T-helper 2 cell treated with Interferon-gamma antibody and Interleukin-4, amounts not matched to agents 100 ng/mL and 5 ng/mL, for 36 hours (primary cell): ENCODE measurements at regions not wholly inside any gene's neighbourhood (a gene's known extent, or its start where the extent isn't known, plus 50 kb on each side); places are given as distances from the start of the nearest gene placed in this dataset.
"Not testable (repeated sequence)": the region's sequence is repeated elsewhere in the genome, so short reads cannot be mapped to it uniquely, and the experiment has no call there.

Source experiments
- intact Hi-C: fragments of 100-400 bp; cut with micrococcal nuclease; formaldehyde crosslinking; loops from one replicate; pipeline ENCODE4 v1.15.1; 2023

DNA sequence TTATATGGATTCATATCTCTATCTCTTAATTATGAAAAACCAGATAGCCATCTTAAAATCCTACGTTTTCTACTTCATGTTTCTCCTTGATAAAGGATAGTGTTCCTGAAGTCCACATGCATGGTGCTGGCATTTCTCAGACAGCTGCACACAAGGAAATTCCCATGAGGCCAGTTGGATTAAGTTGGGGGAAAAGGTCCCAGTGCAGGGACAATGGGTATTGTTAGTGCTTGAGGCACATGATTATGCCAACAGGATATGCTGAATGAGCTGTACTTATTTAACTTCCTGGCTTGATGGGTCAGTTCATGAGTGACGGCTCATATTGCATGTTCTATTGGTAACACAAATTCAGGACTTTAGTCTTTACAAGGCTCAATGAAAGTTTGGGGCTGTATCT lies 913.9 kb upstream of the NDST4 start:
- intact Hi-C loops, result no loop called here

DNA sequence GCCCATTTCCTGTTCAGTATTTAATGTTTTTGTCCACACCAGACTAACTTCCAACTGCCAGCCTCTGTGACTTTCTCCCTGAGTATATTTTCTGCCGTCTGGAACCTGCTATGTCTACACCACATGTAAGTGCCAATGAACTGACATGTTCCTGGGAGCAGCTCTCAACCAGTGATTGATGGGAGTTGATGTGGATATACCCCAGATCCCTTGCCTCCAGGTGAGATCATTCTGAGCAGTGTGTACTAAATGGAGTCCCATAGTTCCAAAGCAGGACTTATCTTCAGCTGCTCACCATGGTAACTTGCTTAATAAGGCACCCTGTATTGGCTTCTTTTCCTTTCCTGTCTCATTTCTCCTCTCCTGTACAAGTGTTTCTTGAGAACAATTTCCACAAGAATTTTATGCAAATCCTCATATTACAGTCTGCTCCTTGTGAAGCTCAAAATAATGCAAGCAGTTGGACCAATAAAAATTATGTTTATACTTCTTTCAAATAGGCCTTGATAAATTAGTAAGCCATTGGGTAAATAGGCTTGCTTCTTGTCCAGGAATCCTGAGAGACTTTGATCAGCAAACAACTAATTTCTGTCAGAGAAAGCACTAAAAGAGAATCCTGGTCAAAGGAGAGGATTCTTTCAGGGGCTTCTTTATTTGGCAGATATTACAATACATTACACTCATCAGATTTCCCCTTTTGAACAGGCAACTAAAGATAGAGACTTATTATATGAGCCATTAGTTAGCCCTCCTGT lies 911.7 kb upstream of the NDST4 start:
- intact Hi-C loops, result no loop called here

DNA sequence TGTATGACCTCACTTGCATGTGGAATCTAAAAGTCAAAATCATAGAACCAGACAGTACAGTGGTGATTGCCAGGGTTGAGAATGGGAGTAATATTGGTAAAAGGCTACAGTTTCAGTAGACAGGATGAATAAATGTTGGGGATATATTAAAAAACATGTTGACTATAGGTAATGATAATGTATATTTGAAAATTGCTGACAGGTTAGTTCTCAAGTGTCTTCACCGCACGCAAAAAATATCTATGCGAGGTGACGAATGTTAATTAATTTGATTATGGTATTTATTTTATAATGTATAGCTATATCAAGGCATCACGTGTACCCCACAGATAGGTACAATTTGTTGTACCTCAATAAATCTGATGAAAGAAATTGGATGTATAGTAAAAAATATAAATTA lies 909.6 kb upstream of the NDST4 start:
- intact Hi-C loops, result no loop called here

DNA sequence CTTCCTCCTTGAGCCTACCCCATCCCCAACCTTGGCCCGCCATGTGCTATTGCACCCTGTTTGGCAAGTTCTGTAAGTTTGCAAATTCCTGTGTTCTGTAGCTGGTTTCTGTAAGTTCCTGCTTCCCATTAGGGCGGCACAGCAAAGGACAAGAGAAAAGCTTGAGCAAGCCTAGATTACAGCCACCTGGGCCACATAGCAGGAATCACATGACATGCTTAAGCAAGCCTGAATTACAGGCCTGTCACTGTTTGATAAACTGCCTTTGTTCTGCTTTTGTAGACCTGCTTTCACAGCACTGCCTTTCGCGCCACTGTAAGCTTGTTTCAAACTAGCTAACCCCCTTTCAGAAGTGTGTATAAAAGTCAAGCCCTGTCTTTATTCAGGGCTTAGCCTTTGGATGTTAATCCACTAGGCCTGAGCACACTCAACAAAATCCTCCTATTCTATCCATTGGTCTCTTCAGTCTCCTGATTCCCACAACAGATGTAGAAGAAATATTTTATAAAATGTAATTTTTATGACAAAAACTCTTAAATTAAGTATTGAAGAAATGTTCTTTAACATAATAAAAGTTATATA lies 906.8 kb upstream of the NDST4 start:
- intact Hi-C loops, result no loop called here

- intact Hi-C loops, result no loop called here
Observed at GRCh38 chr4:116018831-116019230, 905.4 kb upstream of the NDST4 start.

- intact Hi-C loops, result no loop called here
Observed at GRCh38 chr4:116016201-116016600, 902.8 kb upstream of the NDST4 start.

- intact Hi-C loops, result no loop called here
Observed at GRCh38 chr4:116015549-116015948, 902.1 kb upstream of the NDST4 start.

DNA sequence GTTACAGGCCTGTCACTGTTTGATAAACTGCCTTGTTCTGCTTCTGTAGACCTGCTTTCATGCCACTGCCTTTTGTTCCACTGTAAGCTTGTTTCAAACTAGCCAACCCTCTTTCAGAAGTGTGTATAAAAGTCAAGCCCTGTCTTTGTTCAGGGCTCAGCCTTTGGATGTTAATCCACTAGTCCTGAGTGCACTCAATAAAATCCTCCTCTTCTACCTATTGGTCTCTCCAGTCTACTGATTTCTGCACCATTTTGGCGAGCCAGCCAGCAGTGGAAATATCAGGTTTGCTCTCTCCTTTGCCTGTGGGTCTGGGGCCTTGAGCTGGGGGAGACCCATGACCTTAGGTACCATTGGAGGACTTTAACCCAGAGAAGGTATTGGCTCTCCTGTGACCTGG lies 901.6 kb upstream of the NDST4 start:
- intact Hi-C loops, result no loop called here

DNA sequence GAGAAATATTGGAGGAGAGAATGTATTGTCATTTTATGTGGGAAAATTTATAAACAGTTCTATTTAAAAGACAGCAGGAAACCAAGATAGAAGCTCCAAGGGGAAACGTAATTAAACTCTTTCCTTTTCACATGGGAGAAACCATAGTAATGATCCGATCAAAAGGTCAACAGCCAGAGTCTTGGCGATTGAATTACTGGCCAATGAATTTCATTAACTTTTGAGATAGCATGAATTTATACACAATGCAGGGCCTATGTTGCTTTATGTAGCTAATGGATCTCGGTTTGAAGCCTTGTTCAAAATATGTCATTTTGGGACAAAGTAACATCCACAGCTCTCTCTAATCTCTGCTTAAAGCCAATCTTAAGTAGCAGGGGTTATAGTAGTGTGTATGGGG lies 897.5 kb upstream of the NDST4 start:
- intact Hi-C loops, result no loop called here

DNA sequence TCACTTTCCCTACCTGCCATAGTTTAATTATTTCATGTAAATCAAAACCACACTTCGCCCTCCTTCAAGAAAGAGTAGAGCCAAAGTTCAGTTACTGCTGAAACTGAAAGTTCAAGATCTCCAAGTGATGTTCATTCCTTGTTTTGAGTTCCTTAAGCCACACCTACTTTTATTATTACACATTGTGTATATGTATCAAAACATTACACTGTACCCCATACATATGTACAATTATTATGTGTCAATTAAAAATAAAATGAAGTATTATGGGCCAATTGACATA lies 892.3 kb upstream of the NDST4 start:
- intact Hi-C loops, result loop anchor here (5.0 kb wide), 1 partner anchor 58 kb away; no protein-coding TSS in a partner anchor

DNA sequence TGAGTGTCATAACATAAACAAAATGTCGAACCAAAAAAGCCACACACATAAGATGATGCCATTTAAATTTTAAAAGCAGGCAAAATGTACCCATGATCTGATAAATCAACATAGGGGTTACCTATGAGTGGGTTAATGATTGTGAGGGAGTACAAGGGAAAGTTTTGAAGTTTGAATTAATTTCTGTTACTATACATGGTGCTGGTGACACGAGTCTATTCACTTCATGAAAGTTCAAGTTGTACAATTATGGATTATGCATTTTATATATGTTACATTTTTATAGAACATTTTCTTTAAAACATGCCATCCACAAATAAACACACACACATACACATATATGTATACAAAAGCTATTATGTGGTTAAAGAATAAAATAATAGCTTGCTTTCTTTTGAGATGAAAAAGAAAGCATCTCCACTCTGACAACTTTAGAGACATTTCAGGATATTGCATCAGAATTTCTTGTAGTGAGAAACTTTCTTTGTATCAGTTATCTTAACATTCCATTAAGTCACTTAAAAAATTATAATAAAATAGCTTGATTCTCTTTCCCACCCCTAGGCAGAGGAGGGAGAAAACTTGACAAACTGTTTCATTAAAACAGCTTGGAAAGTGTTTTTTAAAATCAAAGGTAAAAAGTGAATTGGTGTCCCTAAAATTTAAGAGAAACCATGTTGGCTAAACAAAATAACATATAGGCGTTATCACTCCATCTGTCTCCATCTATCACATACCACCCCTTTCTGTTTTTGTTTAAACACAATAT lies 891.8 kb upstream of the NDST4 start:
- intact Hi-C loops, result loop anchor here (5.0 kb wide), 1 partner anchor 58 kb away; no protein-coding TSS in a partner anchor

- intact Hi-C loops, result no loop called here
Observed at GRCh38 chr4:116001291-116001690, 887.9 kb upstream of the NDST4 start.

DNA sequence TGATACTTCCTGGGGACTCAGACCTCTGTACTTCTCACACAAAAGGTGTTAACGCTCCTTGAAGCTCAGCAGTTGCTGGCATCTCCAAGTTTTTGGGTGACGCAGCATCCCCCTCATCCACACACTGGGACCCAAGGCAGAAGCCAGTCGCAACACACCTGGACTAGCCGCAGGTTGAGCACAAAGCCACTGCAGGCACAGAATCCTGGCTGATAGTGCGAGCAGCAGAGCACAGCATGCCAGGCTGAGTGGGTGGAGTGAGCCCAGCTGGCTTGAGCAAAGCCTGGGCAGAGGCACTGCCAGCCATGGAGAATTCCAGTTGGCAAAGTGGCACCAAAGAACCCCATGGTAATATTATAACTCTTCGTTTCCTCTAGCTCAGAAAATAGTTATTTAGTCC lies 873.2 kb upstream of the NDST4 start:
- intact Hi-C loops, result no loop called here

- intact Hi-C loops, result not testable (repeated sequence)
Observed at GRCh38 chr4:115975421-115976001, 862.1 kb upstream of the NDST4 start.

DNA sequence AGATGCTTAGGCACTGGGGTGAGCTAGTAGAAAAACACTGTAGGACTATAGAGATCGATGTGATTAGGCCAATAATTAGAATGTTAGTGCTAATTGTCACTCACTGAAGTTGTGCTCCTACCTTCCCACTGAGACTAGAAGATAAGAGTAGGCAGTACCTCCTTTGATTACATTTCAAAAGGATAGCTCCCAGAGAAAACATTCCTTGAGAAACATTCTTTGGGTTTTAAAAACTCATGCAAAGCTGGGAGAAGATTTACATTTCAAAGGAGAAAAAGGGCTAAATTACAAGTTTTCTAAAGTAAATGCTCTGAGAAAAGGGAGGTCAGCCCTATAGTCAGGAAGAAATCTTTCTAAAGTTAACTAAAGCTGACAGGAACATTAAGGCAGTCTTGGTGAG lies 860.3 kb upstream of the NDST4 start:
- intact Hi-C loops, result no loop called here

DNA sequence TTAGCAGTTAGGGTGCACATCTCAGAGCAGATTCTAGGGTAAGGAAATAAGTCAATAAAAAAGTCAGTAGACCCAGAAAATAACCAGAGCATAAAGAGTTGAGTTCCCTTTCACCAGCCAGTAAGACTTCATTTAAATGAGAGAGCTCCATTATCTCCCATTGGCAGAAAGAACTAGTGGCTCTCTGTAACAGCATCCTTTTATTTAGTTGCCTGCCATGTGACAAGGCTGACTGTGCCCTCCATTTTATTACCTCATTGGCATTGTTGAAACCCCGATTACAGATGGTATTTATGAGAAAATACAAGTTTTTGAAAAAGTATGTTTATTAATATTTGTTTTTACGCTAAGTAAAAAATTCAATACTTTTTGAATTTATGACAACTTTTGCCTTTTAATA lies 859.5 kb upstream of the NDST4 start:
- intact Hi-C loops, result no loop called here

GRCh38 chr4:115970859-115971258 lies 857.4 kb upstream of the NDST4 start:
- intact Hi-C loops, result no loop called here

DNA sequence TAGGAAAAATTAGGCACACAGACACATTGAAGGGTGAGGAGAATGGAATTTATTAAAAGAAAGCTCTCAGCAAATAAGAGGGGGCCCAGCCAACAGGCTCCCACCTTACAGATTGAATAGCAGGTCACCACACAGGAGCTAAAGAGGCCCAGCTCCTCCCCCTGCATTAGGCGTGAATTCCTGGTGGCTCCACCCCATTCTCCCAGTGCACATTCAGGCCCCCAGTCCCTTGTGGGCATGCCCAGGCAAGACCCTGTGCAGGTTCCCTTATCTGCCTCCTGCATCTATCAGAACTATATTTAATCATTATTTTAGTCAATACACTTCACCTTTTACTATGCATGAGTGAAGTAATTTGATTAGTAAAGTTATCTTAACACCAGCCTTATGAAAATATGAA lies 856.3 kb upstream of the NDST4 start:
- intact Hi-C loops, result no loop called here

GRCh38 chr4:115965588-115965987 lies 852.2 kb upstream of the NDST4 start:
- intact Hi-C loops, result no loop called here

DNA sequence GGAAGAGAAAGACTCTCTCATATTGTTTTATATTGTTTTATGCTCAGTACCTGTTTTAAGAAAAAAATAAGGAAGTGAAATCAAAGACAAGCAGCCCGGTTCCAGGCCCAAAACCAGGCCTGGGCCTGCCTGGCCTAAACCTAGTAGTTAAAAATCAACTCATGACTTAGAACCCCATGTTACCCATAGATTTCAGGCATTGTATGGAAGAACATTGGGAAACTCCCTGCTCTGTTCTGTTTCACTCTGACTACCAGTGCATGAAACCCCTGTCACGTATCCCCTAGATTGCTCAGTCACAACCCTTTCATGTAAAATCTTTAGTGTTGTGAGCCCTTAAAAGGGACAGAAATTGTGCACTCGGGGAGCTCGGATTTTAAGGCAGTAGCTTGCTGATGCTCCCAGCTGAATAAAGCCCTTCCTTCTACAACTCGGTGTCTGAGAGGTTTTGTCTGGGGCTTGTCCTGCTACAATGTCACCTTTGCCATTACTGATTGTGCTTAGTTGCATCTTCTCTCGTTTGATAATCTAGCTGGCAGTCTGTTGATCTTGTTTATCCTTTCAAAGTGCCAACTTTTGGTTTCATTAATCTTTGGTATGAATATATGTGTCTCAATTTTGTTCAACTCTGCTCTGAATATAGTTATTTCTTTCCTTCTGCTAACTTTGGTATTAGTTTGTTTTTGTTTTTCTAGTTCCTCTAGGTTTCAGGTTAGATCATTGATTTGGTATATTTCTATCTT lies 842.8 kb upstream of the NDST4 start:
- intact Hi-C loops, result not testable (repeated sequence)

- intact Hi-C loops, result no loop called here
Observed at GRCh38 chr4:115950806-115951205, 837.4 kb upstream of the NDST4 start.
